M059J (cell line): ENCODE measurements at regions not wholly inside any gene's neighbourhood (a gene's known extent, or its start where the extent isn't known, plus 50 kb on each side); places are given as distances from the start of the nearest gene placed in this dataset.
"Not testable (repeated sequence)": the region's sequence is repeated elsewhere in the genome, so short reads cannot be mapped to it uniquely, and the experiment has no call there.

Experiments used
- DNase-seq: peaks from one replicate; pipeline ENCODE4 v3.0.0-alpha.2; 2012; ENCODE audit warnings: low read depth

GRCh38 chr20:51126337-51126736, 103.4 kb upstream of the KCNG1 start:
- no peak for DNase-seq

- DNase-seq: no peak
Observed at GRCh38 chr20:51125780-51126179, 102.9 kb upstream of the KCNG1 start.

GRCh38 chr20:51125105-51125504, 102.2 kb upstream of the KCNG1 start:
- DNase-seq: no peak

GRCh38 chr20:51123887-51124286, 101.0 kb upstream of the KCNG1 start:
- not testable (repeated sequence) for DNase-seq

GRCh38 chr20:51122931-51123658, 100.2 kb upstream of the KCNG1 start:
- no peak for DNase-seq

GRCh38 chr20:51121901-51122412, 99.0 kb upstream of the KCNG1 start:
- DNase-seq: peak; percentile 15

GRCh38 chr20:51121272-51121671, 98.4 kb upstream of the KCNG1 start:
- DNase-seq: no peak

GRCh38 chr20:51120868-51121267, 98.0 kb upstream of the KCNG1 start:
- DNase-seq: no peak

- DNase-seq: no peak
Observed at GRCh38 chr20:51120438-51120837, 97.5 kb upstream of the KCNG1 start.

GRCh38 chr20:51119914-51120313, 97.0 kb upstream of the KCNG1 start:
- no peak for DNase-seq

- DNase-seq: no peak
Observed at GRCh38 chr20:51118985-51119527, 96.1 kb upstream of the KCNG1 start.

- no peak for DNase-seq
Observed at GRCh38 chr20:51118216-51118615, 95.3 kb upstream of the KCNG1 start.

GRCh38 chr20:51116765-51117686, 94.1 kb upstream of the KCNG1 start:
- DNase-seq: peak; percentile 19

- DNase-seq: no peak
Observed at GRCh38 chr20:51111290-51111689, 88.4 kb upstream of the KCNG1 start.

GRCh38 chr20:51108638-51109363, 85.9 kb upstream of the KCNG1 start:
- no peak for DNase-seq

GRCh38 chr20:51106011-51106410, 83.1 kb upstream of the KCNG1 start:
- no peak for DNase-seq

GRCh38 chr20:51104960-51105920, 82.3 kb upstream of the KCNG1 start:
- no peak for DNase-seq

GRCh38 chr20:51100617-51101016, 77.7 kb upstream of the KCNG1 start:
- DNase-seq: no peak

GRCh38 chr20:51098284-51098810, 75.4 kb upstream of the KCNG1 start:
- no peak for DNase-seq

GRCh38 chr20:51097351-51098120, 74.6 kb upstream of the KCNG1 start:
- no peak for DNase-seq
